ENCODE measurements at regions not wholly inside any gene's neighbourhood (a gene's known extent, or its start where the extent isn't known, plus 50 kb on each side); places are given as distances from the start of the nearest gene placed in this dataset.

GRCh38 chr15:87682527-87682926 lies 574.0 kb downstream of the NTRK3 start:
- no peak for TF ChIP-seq CTCF (conservative IDR thresholded peaks at IDR 0.05; ENCODE audit: low read length)
- no peak for TF ChIP-seq EZH2phosphoT487 (IDR thresholded peaks at IDR 0.05; ENCODE audit: borderline replicate concordance, low read depth, low read length)

Measured in OCI-LY7 (cell line).